Activated CD4-positive, alpha-beta T cell treated with anti-CD3 and anti-CD28 coated beads, Interleukin-10, Interleukin-2, amounts not matched to agents 100 ng/mL and 50 ng/mL, durations not matched to agents 16 hours and 8 hours (primary cell): ENCODE measurements at regions not wholly inside any gene's neighbourhood (a gene's known extent, or its start where the extent isn't known, plus 50 kb on each side); places are given as distances from the start of the nearest gene placed in this dataset.
"Not testable (repeated sequence)": the region's sequence is repeated elsewhere in the genome, so short reads cannot be mapped to it uniquely, and the experiment has no call there.

ENCODE experiments used
- DNase-seq: peaks from one replicate; pipeline ENCODE4 v3.0.0-alpha.2; 2020

DNA sequence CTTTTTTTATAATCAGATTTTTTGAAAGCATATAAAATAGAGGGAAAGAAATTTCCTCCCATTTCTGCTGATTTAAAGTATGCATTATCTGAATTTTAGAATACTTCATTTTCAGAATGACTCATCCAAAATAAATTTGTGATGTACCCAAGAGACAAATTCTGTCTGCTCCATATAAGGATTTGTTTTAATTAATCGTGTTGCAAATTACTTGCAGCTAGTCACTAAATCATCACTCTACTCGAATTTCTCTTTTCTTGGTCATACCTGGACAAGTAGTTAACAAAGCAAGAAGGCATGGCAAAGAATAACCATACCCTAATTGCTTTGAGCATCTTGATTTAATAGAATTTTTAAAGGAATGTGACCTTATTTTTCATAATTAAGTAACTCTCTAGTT is 284.1 kb upstream of the GRAMD2B start:
- no peak for DNase-seq

DNA sequence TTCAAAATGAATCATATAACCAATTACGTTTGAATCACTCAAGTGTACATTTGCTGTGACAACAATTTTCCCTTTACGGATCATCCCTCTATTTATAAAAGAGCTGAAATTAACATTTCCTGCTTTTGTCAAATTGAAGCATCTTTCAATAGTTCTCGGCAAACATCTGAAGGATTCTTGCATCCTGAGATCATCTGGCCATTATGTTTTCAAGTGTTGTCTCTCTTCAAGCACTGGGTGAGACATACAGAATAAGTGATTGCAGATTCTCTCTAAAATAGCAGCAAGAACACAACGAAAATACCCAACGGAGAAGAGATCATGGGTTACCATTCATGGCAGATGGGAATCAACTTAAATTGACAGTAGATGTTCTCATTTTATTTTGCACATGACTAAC is 283.4 kb upstream of the GRAMD2B start:
- DNase-seq: no peak

DNA sequence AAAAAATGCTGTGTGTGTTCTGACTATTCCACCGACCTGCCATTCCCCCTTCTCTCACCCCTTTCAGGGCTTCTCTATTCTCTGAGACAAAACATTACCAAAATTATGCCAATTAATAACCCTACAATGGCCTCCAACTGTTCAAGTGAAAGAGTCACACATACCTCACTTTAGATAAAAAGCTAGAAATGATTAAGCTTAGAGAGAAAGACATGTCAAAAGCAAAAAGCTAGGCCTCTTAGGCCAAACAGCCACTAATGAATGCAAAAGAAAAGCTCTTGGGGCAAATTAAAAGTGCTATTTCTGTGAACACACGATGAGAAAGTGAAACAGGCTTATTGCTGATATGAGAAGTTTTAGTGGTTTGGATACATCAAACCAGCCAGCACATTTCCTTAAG is 279.6 kb upstream of the GRAMD2B start:
- no peak for DNase-seq

DNA sequence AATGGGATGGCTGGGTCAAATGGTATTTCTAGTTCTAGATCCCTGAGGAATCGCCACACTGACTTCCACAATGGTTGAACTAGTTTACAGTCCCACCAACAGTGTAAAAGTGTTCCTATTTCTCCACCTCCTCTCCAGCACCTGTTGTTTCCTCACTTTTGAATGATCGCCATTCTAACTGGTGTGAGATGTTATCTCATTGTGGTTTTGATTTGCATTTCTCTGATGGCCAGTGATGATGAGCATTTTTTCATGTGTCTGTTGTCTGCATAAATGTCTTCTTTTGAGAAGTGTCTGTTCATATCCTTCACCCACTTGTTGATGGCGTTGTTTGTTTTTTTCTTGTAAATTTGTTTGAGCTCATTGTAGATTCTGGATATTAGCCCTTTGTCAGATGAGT is 272.9 kb upstream of the GRAMD2B start:
- DNase-seq: not testable (repeated sequence)

DNA sequence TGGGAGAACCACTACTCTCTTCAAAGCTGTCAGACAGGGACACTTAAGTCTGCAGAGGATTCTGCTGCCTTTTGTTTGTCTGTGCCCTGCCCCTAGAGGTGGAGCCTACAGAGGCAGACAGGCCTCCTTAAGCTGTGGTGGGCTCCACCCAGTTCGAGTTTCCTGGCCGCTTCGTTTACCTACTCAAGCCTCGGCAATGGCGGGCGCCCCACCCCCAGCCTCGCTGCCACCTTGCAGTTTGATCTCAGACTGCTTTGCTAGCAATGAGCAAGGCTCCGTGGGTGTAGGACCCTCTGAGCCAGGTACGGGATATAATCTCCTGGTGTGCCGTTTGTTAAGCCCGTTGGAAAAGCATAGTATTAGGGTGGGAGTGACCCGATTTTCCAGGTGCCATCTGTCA is 267.9 kb upstream of the GRAMD2B start:
- not testable (repeated sequence) for DNase-seq

DNA sequence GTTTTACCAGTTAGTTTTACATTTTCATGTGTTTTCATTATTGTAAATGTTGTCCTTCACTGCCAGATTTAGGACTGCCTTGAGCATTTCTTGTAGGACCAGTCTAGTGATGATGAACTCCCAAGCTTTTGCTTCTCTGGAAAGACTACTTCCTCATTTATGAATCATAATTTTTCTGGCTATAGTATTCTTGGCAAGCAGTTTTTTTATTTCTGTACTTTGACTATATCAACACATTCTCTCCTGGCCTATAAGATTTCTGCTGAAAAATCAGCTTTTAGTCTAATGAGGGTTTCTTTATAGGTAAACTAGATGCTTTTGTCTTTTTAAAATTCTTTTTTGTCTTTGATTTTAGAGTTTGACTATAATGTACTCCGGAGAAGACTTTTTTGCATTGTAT is 256.8 kb upstream of the GRAMD2B start:
- DNase-seq: no peak

DNA sequence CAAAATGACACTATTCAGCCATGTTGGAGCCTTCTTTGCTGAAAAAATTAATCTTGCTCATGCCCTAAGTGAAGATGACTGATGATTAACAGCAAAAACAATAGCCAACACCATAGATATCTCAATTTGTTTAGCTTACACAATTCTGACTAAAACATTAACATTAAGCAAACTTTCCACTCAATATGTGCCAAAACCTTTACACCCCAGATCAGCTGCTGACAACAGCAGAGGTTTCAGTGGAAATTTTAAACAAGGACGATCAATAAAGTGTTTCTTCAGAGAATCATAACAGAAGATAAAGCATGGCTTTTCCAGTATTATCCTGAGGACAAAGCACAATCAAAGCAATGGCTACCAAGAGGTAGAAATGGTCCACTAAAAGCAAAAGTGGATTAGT is 254.4 kb upstream of the GRAMD2B start:
- no peak for DNase-seq

DNA sequence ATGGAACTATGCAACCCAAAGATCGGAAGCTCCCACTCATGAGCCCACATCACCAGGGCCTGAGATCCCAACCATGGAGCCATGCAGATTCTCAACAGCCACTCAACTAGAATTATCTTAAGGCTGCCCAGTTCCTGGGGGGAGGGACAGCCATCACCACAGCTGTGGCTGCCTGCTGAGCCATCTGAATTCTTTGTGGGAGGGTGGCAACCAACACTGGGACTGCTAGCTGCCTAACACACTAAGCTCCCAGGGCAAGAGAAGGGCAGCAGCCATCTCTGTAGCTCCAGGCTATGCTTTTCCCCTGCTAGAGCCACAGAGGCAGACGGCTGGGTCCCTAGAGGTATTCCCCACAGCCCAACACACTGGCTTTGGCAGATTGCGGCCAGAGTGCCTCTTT is 251.3 kb upstream of the GRAMD2B start:
- no peak for DNase-seq

DNA sequence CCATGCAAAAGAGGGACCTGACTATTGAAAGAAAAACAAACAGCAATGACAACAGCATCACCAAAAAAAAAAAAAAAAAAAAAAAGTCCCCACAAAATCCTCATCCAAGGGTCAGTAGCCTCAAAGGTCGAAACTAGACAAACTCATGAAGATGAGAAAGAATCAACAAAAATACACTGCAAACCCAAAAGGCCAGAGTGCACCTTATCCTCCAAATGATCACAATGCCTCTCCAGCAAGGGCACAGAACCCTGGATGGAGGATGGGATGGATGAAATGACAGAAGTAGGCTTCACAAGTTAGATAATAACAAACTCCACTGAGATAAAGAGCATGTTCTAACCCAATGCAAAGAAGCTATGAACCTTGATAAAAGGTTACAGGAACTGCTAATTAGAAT is 250.4 kb upstream of the GRAMD2B start:
- DNase-seq: no peak

DNA sequence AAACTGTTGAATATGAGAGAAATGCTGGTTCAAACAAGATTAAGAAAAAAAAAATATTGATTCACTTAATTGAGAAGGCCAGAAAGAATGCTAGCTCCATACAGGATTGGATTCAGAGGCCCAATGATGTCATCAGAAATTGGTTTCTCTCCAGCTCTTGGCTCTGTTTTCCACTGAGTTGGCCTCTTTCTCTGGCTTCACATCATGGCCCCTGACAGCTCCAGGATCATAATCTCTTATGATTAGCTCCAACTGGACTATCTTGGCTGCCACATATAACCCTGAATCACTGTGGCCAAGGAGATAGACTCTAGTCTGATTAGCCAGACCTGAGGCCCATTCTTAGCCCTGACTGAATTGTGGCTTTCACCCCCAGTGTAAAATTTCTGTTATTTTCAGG is 244.7 kb upstream of the GRAMD2B start:
- no peak for DNase-seq

DNA sequence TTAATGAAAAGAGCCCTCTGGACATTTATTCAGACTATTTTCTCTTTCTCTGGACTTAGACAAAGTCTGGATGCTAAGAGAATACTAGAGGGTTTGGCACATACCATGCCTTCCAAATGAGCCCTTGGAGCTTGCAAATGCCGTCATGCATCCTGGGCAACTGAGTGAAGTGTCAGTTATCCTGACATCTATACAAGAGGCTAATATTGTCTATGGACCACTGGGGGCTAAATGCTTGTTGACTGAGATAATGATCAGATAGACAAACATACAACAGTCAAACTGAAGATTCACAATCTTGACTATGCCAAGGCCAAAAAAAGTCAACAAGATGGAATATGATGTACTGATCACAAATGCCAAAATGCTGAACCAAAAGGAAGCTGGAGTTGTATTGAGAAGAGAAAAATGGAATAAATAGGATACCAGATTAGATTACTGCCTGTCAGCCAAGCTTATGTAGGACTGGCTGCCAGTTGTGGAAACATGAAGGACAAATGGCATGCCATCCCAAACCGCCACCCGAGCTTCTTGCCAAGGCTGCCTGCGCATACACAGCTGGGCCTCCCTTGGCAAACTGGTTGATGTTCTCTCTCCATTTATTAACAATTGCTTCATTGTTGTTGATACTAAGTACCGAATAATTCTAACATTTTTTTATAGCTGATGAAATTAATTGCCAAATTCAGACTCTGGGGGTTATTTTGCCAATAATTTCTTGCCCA is 240.1 kb upstream of the GRAMD2B start:
- DNase-seq: no peak

DNA sequence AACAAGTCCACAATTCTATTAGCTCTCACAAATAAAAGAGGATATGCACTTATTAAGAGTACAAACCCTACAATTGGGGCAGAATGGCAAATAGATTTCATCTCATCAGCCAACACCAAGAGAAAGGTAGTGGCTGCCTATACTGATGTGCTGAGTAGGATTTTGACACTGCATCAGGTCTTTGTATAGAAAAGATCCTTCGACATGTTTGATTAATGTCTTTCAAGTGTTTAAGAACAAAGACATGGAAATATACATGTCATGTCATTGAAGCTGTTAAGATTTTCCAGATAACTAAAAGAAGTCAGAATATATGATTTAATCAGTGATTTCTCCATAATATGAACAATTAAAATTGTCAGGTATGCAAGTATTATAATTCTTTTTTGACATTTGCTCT is 238.7 kb upstream of the GRAMD2B start:
- no peak for DNase-seq

DNA sequence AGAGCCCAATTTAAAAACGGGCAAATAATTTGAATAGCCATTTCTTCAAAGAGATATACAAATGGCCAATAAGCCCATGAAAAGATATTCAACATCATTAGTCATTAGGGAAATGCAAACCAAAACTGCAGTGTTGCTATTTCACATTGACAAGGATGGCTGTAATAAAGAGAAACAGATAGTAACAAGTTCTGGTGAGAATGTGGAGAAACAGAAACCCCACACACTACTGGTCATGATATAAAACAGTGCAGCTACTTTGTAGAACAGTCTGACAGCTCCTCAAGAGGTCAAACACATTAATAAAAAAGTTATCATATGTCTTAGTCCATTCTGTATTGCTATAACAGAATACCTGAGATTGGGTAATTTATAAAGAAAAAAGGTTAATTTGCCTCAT is 237.0 kb upstream of the GRAMD2B start:
- DNase-seq: no peak

DNA sequence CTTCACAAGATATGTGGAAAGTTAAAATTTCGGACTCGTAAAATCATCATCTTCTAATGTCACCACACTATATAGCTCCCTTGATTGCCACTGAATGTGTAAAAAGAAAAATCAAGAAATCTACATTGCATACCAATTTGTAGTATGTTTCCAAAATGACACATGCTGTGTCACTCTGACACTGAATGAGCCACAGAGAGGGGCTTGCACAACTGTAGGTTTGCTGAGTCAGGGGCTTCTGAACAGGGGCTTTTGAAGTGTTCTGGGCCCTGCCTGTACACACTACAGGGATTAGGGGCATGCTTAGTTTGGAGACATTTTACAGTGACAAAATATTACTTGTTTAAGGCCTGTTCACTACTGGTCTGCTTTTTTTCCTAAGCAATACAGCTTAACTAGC is 234.4 kb upstream of the GRAMD2B start:
- DNase-seq: no peak

DNA sequence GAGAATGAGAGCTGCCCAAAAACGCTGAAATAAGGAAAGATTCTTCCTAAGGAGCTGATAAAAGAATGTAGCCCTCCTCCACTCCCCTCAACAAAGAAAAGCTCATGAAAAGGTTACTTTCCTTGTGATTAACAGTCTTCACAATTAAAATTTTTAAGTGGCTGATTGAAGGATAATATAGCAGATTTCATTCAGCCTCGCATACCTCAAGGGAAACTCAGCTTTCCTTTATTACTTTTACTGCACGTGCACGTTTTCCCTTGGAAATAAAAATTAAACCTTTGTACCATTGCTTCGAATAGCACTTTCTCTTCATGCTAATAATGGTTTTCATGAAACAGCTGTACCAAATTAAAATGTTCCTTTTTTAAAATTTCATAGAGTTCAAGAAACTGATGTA is 234.0 kb upstream of the GRAMD2B start:
- no peak for DNase-seq

DNA sequence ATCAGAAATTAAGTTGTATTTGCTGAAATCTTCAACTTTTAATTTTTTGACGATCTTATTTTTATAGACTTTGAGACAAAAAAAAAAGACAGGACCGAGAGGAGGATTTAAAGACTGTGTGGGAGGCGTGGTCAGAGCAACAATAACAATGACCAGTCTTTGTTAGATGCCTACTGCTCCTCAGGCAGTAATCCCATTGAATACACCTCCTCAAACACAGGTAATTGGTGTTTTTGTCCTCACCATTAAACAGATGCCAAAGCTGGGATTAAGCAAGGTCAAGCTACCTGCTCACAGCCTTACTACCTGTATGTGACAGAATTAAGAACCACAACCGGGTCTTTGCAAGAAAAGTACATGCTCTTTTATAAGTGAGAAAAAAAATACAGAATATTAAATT is 233.3 kb upstream of the GRAMD2B start:
- no peak for DNase-seq

DNA sequence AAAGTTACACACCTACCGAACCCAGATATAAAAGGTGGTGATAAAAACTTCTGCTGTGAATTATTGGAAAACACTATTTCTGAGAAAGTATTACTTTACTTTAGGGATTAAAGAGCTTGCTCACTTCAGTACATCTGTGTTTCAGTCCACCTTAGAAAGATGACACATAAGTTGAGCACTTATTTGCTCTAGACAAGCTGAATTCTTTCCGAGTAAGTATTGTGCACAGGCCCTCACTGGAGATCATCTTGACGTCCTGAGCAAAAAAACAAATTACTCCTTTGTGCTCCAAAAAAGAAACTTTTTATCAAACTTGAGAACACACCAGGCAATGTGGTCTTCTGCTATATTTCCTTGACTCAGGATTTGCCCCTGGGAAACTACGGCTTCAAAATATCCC is 231.0 kb upstream of the GRAMD2B start:
- DNase-seq: no peak

DNA sequence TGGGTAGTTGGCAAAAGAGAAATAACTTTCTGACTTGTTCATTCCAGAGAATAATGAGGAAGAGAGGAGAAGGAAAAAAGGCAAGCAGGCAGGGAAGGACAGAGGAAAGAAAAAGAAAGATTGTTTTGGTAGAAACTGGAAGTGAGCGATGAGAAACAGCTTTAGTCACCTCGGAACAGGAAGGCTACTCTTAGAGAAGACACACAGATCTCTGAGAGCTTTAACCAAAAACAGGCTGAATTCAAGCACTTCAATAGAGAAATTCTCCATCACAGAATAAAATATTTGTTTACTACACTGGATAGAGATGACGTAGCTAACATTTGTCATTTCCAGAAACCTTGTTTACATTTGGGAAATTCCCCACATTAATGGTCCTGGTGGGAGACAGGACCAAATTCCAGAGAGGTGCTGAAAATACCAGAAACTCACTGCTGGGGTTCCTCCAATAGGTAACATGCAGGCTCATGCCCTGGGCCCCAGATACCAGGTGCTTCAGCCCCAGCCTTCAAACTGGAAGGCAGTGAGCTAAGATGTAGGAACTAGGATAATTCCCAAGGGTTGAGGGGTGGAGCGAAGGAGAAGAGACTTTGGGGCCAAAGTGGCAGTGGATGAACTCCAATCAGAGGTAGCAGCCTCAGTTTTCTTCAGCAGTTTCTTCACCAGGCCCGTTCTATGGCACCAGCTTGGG is 227.7 kb upstream of the GRAMD2B start:
- no peak for DNase-seq

DNA sequence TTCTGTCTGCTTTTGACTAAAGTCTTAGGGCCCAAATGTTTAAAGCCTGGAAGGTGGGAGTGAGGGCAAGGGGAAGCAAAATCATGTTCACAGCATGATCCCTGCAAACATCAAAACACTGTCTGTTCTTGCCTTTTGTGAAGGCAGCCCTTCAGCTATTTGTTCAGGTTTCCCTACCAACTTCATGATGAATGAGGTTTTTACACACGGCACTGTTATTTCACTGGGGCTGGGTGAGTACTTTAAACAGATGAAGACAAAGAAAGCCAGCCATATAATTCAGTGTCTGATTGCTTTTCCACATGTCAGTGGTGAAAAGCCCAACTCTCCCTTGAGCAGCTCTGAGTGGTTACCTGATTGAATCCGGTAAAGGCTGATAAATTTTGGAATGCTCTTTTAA is 224.7 kb upstream of the GRAMD2B start:
- no peak for DNase-seq

DNA sequence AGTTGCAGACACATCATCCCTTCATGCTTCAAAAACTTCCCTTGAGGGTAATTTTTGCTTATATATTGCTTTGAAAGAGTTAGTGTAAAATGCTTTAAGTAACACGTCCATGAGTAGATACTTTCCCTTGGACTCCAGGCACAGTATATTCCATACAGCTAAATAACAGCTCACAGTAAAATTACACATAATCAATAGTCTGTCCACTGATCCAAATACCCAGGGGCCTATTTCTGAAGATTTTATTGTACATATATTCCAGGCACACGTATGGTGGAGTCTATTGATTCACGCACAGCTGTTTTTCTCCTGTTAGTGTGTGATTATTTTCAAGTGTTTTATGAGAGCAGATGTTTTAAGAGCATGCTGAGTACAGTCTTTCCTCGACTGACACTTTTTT is 223.7 kb upstream of the GRAMD2B start:
- DNase-seq: no peak

DNA sequence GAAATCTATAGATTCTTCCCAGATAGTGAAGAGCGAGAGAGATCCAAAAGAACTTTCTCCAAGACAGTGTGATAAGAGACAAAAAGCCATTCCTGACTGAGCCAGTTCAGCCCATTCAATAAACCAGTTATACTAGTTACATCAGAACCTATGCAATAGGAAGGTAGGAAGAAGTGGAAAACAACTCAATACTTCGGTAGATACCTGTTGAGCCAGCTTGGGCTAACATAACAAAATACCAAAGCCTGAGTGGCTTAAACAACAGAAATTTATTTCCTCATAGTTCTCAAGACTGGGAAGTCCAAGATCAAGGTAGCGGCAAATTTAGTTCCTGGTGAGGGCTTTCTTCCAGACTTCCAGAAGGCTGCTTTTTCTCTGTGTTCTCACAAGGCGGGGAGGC is 214.5 kb upstream of the GRAMD2B start:
- DNase-seq: no peak

DNA sequence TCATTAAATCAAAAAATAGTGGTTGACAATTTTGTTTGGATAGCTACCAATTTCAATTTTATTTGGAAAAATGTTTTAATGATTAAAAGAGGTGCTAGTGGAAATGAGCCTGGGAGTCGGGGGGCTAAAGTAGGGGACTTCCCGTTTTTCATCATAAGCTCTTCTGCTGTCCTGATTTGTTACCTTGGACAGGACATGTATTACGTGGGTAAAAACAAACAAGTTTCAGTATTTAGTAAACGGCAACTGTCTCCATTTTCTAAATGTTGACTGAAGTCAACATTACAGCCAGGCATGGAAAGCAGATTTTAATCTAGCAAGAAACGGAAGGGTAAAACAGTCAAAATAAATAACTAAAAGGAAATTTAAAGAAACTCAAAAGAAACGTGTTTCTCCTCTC is 212.3 kb upstream of the GRAMD2B start:
- DNase-seq: no peak

DNA sequence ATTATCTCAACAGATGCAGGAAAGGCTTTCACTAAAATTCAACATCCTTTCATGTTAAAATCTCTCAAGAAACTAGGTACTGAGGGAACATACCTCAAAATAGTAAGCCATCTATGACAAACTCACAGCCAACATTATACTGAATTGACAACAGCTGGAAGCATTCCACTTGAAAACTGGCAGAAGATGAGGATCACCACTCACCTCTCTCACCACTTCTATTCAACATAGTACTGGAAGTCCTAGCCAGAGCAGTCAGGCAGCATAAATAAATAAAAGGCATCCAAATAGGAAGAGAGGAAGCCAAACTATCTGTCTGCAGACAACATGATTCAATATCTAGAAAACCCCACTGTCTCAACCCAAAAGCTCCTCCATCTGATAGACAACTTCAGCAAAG is 203.6 kb upstream of the GRAMD2B start:
- DNase-seq: no peak

DNA sequence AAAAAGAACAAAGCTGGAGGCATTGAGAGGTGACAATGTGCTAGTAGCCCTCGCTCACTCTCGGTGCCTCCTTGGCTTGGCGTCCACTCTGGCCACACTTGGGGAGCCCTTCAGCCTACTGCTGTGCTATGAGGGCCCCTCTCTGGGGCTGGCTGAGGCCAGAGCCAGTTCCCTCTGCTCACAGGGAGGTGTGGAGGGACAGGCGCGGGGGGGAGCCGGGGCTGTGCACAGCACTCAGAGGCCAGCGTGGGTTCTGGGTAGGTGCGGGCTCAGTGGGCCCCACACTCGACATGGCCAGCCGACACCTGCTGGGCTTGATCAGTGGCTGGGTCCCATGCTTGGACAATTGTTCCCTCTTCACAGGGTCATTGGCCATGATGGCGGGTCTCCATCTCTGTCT is 202.5 kb upstream of the GRAMD2B start:
- DNase-seq: no peak

DNA sequence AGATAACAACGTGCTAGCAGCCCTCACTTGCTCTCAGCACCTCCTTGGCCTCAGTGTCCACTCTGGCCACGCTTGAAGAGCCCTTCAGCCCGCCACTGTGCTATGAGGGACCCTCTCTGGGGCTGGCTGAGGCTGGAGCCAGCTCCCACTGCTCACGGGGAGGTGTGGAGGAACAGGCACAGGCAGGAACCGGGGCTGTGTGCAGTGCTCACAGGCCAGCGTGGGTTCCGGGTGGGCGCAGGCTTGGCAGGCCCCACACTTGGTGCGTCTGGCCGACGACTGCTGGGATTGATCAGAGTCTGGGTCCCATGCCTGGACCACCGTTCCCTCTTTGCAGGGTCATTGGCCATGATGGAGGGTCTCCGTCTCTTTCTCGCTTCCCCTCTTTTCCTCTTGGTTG is 194.3 kb upstream of the GRAMD2B start:
- DNase-seq: no peak
